NB4 (cell line): ENCODE measurements at regions not wholly inside any gene's neighbourhood (a gene's known extent, or its start where the extent isn't known, plus 50 kb on each side); places are given as distances from the start of the nearest gene placed in this dataset.
A peak's percentile ranks its signal among the peaks of the same experiment; 100 is the strongest.
"Not testable (repeated sequence)": the region's sequence is repeated elsewhere in the genome, so short reads cannot be mapped to it uniquely, and the experiment has no call there.

Source experiments
- DNase-seq: peaks from one replicate; pipeline ENCODE4 v3.0.0; 2010; ENCODE audit warnings: low read depth
- H3K4me3 ChIP-seq: one replicate; pipeline ENCODE4 v1.5.1; 2011; ENCODE audit warnings: mild to moderate bottlenecking, low read depth, low read length, moderate library complexity
- MYC ChIP-seq: IDR thresholded peaks from 2 replicates; pipeline ENCODE4 v1.6.1; 2011; ENCODE audit warnings: low read depth, low read length
- POLR2A ChIP-seq: IDR thresholded peaks from 2 replicates; pipeline ENCODE4 v1.6.1; 2011; ENCODE audit warnings: mild to moderate bottlenecking; ENCODE audit not compliant: insufficient read length; ENCODE audit errors: extremely low read depth
- TF ChIP-seq, protein P1 (sequence below): IDR thresholded peaks from one replicate; pipeline ENCODE4 v1.5.1; 2012; ENCODE audit warnings: low read depth, low read length
- TF ChIP-seq, protein P2 (sequence below): IDR thresholded peaks from 2 replicates; pipeline ENCODE4 v1.6.1; 2011; ENCODE audit warnings: low read depth, low read length

DNA sequence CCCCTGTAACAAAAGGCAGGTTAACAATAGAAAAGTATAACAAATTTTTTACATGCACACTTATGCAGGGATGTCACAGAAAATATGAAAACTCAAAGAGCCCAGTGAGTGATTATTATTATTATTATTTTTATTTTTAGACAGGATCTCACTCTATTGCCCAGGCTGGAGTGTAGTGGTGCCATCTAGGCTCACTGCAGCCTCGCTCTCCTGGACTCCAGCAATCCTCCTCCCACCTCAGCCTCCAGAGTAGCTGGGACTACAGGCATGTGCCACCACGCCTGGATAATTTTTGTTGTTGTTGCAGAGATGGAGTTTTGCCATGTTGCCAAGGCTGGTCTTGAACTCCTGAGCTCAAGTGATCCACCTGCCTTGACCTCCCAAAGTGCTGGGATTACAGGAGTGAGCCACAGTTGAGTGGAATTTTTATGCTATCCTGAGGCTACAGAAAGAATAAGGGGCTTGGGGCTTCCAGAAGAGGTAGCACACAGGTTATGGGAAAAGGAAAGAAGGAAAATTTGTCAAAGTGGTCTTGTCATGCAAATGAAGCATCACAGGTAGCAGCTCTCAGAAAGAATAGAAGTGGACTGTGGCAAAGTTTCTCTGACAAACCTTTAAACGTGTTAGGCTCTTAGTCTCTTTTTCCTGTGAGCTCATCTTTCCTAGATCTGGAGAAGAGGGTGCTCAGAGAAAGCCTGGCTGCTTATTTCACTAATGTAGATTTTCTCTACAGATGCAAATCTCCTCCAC lies 87.7 kb upstream of the LSM14A start:
- H3K4me3 ChIP-seq = no peak overlapping the region
- TF ChIP-seq, protein P1, sequence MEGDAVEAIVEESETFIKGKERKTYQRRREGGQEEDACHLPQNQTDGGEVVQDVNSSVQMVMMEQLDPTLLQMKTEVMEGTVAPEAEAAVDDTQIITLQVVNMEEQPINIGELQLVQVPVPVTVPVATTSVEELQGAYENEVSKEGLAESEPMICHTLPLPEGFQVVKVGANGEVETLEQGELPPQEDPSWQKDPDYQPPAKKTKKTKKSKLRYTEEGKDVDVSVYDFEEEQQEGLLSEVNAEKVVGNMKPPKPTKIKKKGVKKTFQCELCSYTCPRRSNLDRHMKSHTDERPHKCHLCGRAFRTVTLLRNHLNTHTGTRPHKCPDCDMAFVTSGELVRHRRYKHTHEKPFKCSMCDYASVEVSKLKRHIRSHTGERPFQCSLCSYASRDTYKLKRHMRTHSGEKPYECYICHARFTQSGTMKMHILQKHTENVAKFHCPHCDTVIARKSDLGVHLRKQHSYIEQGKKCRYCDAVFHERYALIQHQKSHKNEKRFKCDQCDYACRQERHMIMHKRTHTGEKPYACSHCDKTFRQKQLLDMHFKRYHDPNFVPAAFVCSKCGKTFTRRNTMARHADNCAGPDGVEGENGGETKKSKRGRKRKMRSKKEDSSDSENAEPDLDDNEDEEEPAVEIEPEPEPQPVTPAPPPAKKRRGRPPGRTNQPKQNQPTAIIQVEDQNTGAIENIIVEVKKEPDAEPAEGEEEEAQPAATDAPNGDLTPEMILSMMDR = no peak
- no peak for TF ChIP-seq MYC
- no peak for TF ChIP-seq POLR2A
- TF ChIP-seq, protein P2, sequence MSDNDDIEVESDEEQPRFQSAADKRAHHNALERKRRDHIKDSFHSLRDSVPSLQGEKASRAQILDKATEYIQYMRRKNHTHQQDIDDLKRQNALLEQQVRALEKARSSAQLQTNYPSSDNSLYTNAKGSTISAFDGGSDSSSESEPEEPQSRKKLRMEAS = no peak
- no peak for DNase-seq

DNA sequence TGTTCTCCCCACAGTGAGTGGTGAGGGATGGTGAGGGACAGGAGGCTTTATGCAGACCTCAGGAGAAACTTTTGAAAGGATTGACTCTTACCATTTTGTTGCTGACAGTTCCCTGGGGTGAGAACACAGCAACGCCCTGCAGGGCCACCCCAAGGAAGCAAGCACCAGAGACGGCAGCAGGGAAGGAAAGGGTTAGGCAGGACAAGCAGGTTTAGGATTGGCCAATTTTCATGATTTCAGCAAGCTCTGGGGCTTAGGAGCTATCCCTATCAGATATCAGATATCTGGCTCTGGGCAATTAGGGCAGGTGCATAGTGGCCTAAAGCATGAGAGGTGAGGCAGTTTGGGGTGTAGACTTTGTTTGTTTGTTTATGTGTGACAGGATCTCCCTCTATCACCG lies 87.0 kb upstream of the LSM14A start:
- no peak for DNase-seq
- no peak overlapping the region for H3K4me3 ChIP-seq
- TF ChIP-seq MYC = no peak
- TF ChIP-seq POLR2A = no peak
- TF ChIP-seq, protein P1 = no peak
- TF ChIP-seq, protein P2 = no peak

DNA sequence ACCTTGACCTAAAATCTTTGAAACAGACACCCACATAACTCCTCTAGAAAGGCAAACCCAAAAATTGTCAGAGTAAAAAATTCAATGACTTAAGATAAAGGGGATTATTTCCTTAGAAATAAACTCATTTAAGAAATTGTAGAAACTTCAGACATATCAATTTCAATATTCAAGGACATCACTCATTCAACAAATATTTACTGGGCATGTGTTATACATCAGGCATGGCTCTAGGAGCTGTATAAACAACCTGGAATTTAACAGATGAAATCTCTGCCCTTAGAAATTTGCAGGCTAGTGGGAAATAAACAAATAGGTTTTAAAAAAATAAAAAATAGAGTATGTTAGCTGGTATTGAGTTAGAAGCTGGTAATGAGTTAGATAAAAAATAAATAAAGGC lies 84.0 kb upstream of the LSM14A start:
- DNase-seq = no peak
- TF ChIP-seq, protein P2 = no peak
- TF ChIP-seq, protein P1 = no peak
- TF ChIP-seq MYC (no peak), POLR2A (no peak)
- H3K4me3 ChIP-seq = no peak overlapping the region

DNA sequence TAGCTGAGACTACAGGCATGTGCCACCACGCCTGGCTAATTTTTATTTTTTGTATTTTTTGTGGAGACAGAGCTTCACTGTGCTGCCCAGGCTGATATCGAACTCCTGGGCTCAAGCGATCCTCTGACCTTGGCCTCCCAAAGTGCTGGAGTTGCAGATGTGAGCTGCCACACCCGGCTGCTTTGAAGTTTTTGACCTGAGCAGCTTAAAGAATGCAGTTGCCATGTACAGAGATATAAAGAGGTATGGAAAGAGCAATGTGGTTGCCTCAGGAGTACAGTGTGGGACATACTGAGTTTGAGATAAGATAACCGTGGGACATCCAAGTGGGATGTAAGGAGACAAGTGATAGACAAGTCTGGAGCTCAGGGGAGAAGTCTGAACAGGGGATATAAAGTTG lies 82.7 kb upstream of the LSM14A start:
- H3K4me3 ChIP-seq = no peak overlapping the region
- no peak for TF ChIP-seq POLR2A
- no peak for TF ChIP-seq MYC
- TF ChIP-seq, protein P1 = no peak
- TF ChIP-seq, protein P2 = no peak
- DNase-seq = no peak

DNA sequence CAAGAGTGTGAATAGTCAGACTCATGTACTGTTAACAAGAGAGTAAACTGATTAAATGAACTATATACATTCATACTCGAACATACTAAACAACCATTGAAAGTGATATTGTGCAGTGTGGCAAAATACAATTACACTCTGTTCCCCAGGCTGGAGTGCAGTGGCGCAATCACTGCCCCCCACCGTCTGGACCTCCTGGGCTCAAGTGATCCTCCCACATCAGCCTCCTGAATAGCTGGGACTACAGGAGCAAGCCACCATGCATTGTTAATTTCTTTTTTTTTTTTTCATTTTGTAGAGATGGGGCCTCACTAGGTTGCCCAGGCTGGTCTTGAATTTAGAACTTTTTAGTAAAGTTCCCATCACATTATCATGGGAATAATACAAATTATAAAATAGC lies 77.3 kb upstream of the LSM14A start:
- no peak for TF ChIP-seq POLR2A
- no peak for TF ChIP-seq MYC

DNA sequence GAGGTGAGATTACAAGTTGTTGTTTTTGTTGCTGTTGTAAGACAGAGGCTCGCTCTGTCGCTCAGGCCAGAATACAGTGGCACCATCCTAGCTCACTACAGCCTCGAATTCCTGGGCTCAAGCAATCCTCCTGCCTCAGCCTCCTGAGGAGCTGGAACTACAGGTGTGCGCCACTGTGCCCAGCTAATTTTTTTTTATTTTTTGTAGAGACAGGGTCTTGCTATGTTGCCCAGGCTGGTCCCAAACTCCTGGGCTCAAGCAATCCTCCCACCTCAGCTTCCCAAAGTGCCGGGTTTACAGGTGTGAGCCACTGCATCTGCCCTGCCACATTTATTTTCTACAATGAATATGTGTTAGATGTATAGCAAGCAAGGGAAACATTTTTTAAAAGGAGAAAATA lies 76.9 kb upstream of the LSM14A start:
- not testable (repeated sequence) for H3K4me3 ChIP-seq, DNase-seq

More for the DNA sequence above, 77.3 kb upstream of the LSM14A start:
- DNase-seq = no peak
- no peak overlapping the region for H3K4me3 ChIP-seq

DNA sequence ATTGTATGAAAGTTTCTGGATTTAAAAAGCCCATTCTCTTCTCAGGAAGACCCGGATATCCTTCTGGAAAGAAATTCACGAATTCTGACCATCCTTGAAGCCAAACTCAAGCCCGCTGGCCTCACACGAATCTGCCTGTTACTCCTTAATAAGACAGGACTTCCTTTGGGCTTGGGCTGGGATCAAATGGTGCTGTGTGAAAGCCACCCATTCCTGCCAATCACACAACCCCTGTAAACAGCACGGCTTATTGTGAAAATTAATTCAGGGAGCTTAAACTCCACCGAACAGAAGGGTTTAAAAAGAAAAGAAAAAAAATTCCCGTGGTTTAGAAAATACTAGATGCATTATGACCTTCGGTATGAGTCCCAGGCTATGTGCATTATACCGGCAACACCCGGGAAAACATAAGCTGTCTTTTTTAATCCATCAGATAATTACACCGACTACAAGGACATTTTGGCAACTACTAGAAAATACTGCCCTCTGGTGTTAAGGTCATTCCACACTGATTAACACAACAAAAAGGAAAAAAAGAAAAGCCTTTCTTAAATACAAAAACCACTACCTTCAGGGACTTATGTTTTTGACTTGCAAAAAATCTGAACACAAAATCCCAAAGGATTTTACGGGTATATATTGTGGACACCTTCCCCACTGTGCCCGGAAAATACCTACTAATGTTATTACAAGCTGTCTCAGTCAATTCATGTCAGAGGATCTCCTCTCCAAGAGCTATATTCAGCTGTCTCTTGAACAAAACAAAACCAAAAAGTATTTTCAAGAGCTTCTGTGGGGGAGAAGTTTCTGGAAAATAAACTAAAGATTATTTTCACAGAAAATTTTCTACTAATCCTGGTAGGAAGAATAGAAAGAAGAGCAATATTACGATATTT lies 76.0 kb upstream of the LSM14A start:
- no peak for TF ChIP-seq MYC
- TF ChIP-seq, protein P1 = peak; percentile 23
- DNase-seq = peak; percentile 56
- H3K4me3 ChIP-seq = no peak overlapping the region
